Neural cell (in vitro differentiated cells): ENCODE measurements at regions not wholly inside any gene's neighbourhood (a gene's known extent, or its start where the extent isn't known, plus 50 kb on each side); places are given as distances from the start of the nearest gene placed in this dataset.

Experiments used
- CTCF ChIP-seq: fragments of 450-650 bp; IDR thresholded peaks from 2 replicates; pipeline ENCODE4 v1.5.1; 2014; ENCODE audit warnings: antibody characterized with exemption, mild to moderate bottlenecking, moderate library complexity; ENCODE audit not compliant: poor library complexity, severe bottlenecking
- EZH2 ChIP-seq: fragments of 200-600, 300-800 bp; shearing (Covaris generic), sonication (generic); IDR thresholded peaks from 2 replicates; pipeline ENCODE4 v1.6.1; 2014; ENCODE audit warnings: antibody characterized with exemption, low read length, borderline replicate concordance, mild to moderate bottlenecking; ENCODE audit not compliant: insufficient read depth, poor library complexity, severe bottlenecking
- POLR2AphosphoS5 ChIP-seq: IDR thresholded peaks from 2 replicates; pipeline ENCODE4 v1.6.1; 2012

- TF ChIP-seq EZH2 (no peak), POLR2AphosphoS5 (no peak), CTCF (no peak)
These were observed 84.6 kb downstream of the EDN3 start for GRCh38 chr20:59385038-59385437.
